IMR-90 (cell line): ENCODE measurements at regions not wholly inside any gene's neighbourhood (a gene's known extent, or its start where the extent isn't known, plus 50 kb on each side); places are given as distances from the start of the nearest gene placed in this dataset.

ENCODE experiments used
- ATAC-seq: fragments of 200-7000 bp; cut with Tn5 transposase; 2 replicates; pipeline ENCODE4 v1.9.1; 2020; ENCODE audit warnings: low read depth, mild to moderate bottlenecking, moderate library complexity
- BruUV-seq: library from RNA; stranded (reverse); fragments of 400-500 nt; replicated peaks from 2 replicates; lab custom pipeline; 2021; lab: Mats Ljungman, UMichigan
- CTCF ChIA-PET: fragments of 300-600 bp; formaldehyde crosslinking; extraction: SDS; loops from one replicate; lab custom pipeline; 2021; ENCODE audit warnings: antibody characterized with exemption; lab: Yijun Ruan, JAX
- POLR2A ChIA-PET: fragments of 300-600 bp; sonication (Branson Sonifier 250); formaldehyde crosslinking; loops from one replicate; lab custom pipeline; 2022; ENCODE audit warnings: antibody characterized with exemption; ENCODE audit not compliant: unreplicated experiment; lab: Charles Lee
- DNase-seq: peaks from one replicate; pipeline ENCODE4 v3.0.0; 2013
- H2AFZ ChIP-seq: replicated peaks from 2 replicates; pipeline ENCODE3; 2013; ENCODE audit warnings: low read length, mild to moderate bottlenecking; ENCODE audit not compliant: poor library complexity
- H2AK5ac ChIP-seq: 2 replicates; pipeline ENCODE4 v1.6.1; 2013; ENCODE audit warnings: low read depth, low read length, inconsistent platforms
- H2AK9ac ChIP-seq: replicated peaks from 2 replicates; pipeline ENCODE3; 2013; ENCODE audit warnings: mild to moderate bottlenecking, low read depth, low read length, moderate library complexity; ENCODE audit not compliant: poor library complexity
- H2BK120ac ChIP-seq: 2 replicates; pipeline ENCODE4 v1.6.1; 2013; ENCODE audit warnings: low read depth, low read length, inconsistent platforms
- H2BK15ac ChIP-seq: 3 replicates; pipeline ENCODE4 v1.6.1; 2013; ENCODE audit warnings: low read depth, low read length, inconsistent platforms
- H2BK20ac ChIP-seq: 2 replicates; pipeline ENCODE4 v1.6.1; 2013; ENCODE audit warnings: low read depth, mild to moderate bottlenecking, inconsistent platforms, low read length, moderate library complexity
- H2BK5ac ChIP-seq: 2 replicates; pipeline ENCODE4 v1.6.1; 2013; ENCODE audit warnings: mild to moderate bottlenecking, low read depth, low read length, inconsistent platforms; ENCODE audit not compliant: poor library complexity, severe bottlenecking
- H3K14ac ChIP-seq: replicated peaks from 2 replicates; pipeline ENCODE4 v1.6.1; 2013; ENCODE audit warnings: low read depth, low read length, inconsistent platforms
- H3K18ac ChIP-seq: 2 replicates; pipeline ENCODE4 v1.6.1; 2013; ENCODE audit warnings: low read depth, low read length, control low read depth
- H3K23ac ChIP-seq: 2 replicates; pipeline ENCODE4 v1.6.1; 2013; ENCODE audit warnings: low read depth, low read length, inconsistent platforms
- H3K27ac ChIP-seq: 2 replicates; pipeline ENCODE4 v1.5.1; 2013; ENCODE audit warnings: mild to moderate bottlenecking, control low read depth, low read length; ENCODE audit not compliant: insufficient read depth
- H3K27me3 ChIP-seq: 2 replicates; pipeline ENCODE4 v1.6.1; 2013; ENCODE audit warnings: low read length; ENCODE audit not compliant: control insufficient read depth, insufficient read depth
- H3K36me3 ChIP-seq: 2 replicates; pipeline ENCODE4 v1.6.1; 2013; ENCODE audit warnings: low read length, mixed read lengths; ENCODE audit not compliant: control insufficient read depth, insufficient read depth
- H3K4ac ChIP-seq: 2 replicates; pipeline ENCODE4 v1.6.1; 2013; ENCODE audit warnings: low read depth, low read length, inconsistent platforms
- H3K4me1 ChIP-seq: 2 replicates; pipeline ENCODE4 v1.6.1; 2013; ENCODE audit warnings: low read length, mixed read lengths; ENCODE audit not compliant: control insufficient read depth, insufficient read depth
- H3K4me2 ChIP-seq: 2 replicates; pipeline ENCODE4 v1.6.1; 2013; ENCODE audit warnings: low read depth, mild to moderate bottlenecking, control low read depth, low read length, moderate library complexity
- H3K4me3 ChIP-seq: 2 replicates; pipeline ENCODE4 v1.5.1; 2013; ENCODE audit warnings: low read depth, mild to moderate bottlenecking, control low read depth, low read length, moderate library complexity; ENCODE audit not compliant: insufficient read depth
- H3K56ac ChIP-seq: 2 replicates; pipeline ENCODE4 v1.6.1; 2013; ENCODE audit warnings: low read length, inconsistent platforms; ENCODE audit not compliant: insufficient read depth; ENCODE audit errors: extremely low read depth
- H3K79me1 ChIP-seq, 2 experiments: 2 replicates each; pipeline ENCODE4 v1.6.1; 2013; ENCODE audit warnings: low read length in 2 of 2, inconsistent platforms in 1 of 2, low read depth in 1 of 2
- H3K9ac ChIP-seq: 2 replicates; pipeline ENCODE4 v1.6.1; 2013; ENCODE audit warnings: low read depth, low read length, control low read depth
- H3K9me1 ChIP-seq: 2 replicates; pipeline ENCODE4 v1.6.1; 2013; ENCODE audit warnings: low read length, inconsistent platforms; ENCODE audit not compliant: insufficient read depth
- H3K9me3 ChIP-seq: 2 replicates; pipeline ENCODE4 v1.6.1; 2013; ENCODE audit warnings: low read length; ENCODE audit not compliant: control insufficient read depth, insufficient read depth
- H4K20me1 ChIP-seq: 2 replicates; pipeline ENCODE4 v1.6.1; 2013; ENCODE audit warnings: low read length, inconsistent platforms; ENCODE audit not compliant: insufficient read depth
- H4K5ac ChIP-seq: 2 replicates; pipeline ENCODE4 v1.6.1; 2013; ENCODE audit warnings: mild to moderate bottlenecking, low read depth, low read length, control low read depth
- H4K8ac ChIP-seq, 2 experiments: 2 replicates each; pipeline ENCODE4 v1.6.1; 2013; ENCODE audit warnings: low read depth in 2 of 2, low read length in 2 of 2, control low read depth in 1 of 2, inconsistent platforms in 1 of 2
- H4K91ac ChIP-seq: 2 replicates; pipeline ENCODE4 v1.6.1; 2013; ENCODE audit warnings: low read depth, low read length, inconsistent platforms; ENCODE audit not compliant: insufficient read depth
- BHLHE40 ChIP-seq: fragments of 150-350 bp; IDR thresholded peaks from 2 replicates; pipeline ENCODE4 v1.6.1; 2016; ENCODE audit warnings: mild to moderate bottlenecking, low read depth, low read length
- CEBPB ChIP-seq: IDR thresholded peaks from 2 replicates; pipeline ENCODE4 v1.6.1; 2012; ENCODE audit warnings: low read depth, low read length, improper control_type of control experiment
- CHD1 ChIP-seq: IDR thresholded peaks from 2 replicates; pipeline ENCODE4 v1.6.1; 2012; ENCODE audit warnings: low read depth, low read length, improper control_type of control experiment
- ELK1 ChIP-seq: fragments of 150-350 bp; IDR thresholded peaks from 2 replicates; pipeline ENCODE4 v1.6.1; 2016; ENCODE audit warnings: low read depth, mild to moderate bottlenecking, low read length, moderate library complexity, borderline replicate concordance
- FOS ChIP-seq: fragments of 150-350 bp; IDR thresholded peaks from 2 replicates; pipeline ENCODE4 v1.6.1; 2016; ENCODE audit warnings: low read depth, low read length
- MAFK ChIP-seq: IDR thresholded peaks from 2 replicates; pipeline ENCODE4 v1.6.1; 2012; ENCODE audit warnings: low read depth, low read length, improper control_type of control experiment
- MAZ ChIP-seq: IDR thresholded peaks from 2 replicates; pipeline ENCODE4 v1.6.1; 2012; ENCODE audit warnings: low read depth, mild to moderate bottlenecking, low read length, improper control_type of control experiment, moderate library complexity, borderline replicate concordance
- MXI1 ChIP-seq: IDR thresholded peaks from 2 replicates; pipeline ENCODE4 v1.6.1; 2012; ENCODE audit warnings: low read depth, mild to moderate bottlenecking, low read length, moderate library complexity, borderline replicate concordance
- NFE2L2 ChIP-seq: fragments of 150-350 bp; IDR thresholded peaks from 2 replicates; pipeline ENCODE4 v1.6.1; 2016; ENCODE audit warnings: low read depth, mild to moderate bottlenecking, low read length
- POLR2A ChIP-seq: IDR thresholded peaks from 2 replicates; pipeline ENCODE4 v1.6.1; 2012; ENCODE audit warnings: mild to moderate bottlenecking, low read depth, low read length
- RAD21 ChIP-seq: IDR thresholded peaks from 2 replicates; pipeline ENCODE4 v1.6.1; 2012; ENCODE audit warnings: low read length, improper control_type of control experiment
- RCOR1 ChIP-seq: IDR thresholded peaks from 2 replicates; pipeline ENCODE4 v1.6.1; 2012; ENCODE audit warnings: mild to moderate bottlenecking, low read length, improper control_type of control experiment; ENCODE audit not compliant: insufficient replicate concordance
- RFX5 ChIP-seq: IDR thresholded peaks from 2 replicates; pipeline ENCODE4 v1.8.0; 2012; ENCODE audit warnings: low read depth, mild to moderate bottlenecking, low read length, moderate library complexity
- SMC3 ChIP-seq: fragments of 150-350 bp; IDR thresholded peaks from 2 replicates; pipeline ENCODE4 v1.6.1; 2016; ENCODE audit warnings: low read depth, mild to moderate bottlenecking, antibody characterized with exemption, low read length, moderate library complexity
- USF2 ChIP-seq: fragments of 150-350 bp; IDR thresholded peaks from 2 replicates; pipeline ENCODE4 v1.6.1; 2017; ENCODE audit warnings: mild to moderate bottlenecking, antibody characterized with exemption, low read length, low read depth
- WGBS, 2 experiments: methylation state at CpG; one replicate each; pipeline versions ENCODE4 v1.1.5 to v1.1.7; 2013; ENCODE audit warnings: missing lambda C conversion rate in 2 of 2; ENCODE audit not compliant: insufficient read length in 1 of 2; ENCODE audit errors: extremely low coverage in 2 of 2; 5-methylcytosine and 5-hydroxymethylcytosine counted together
- dilution Hi-C: fragments of 300-500 bp; cut with HindIII; formaldehyde crosslinking; loops from one replicate; pipeline ENCODE4 v1.14.3; 2018; ENCODE audit warnings: low sequenced_read_pairs; ENCODE audit not compliant: unreplicated experiment
- in situ Hi-C: fragments of 300-500 bp; cut with MboI; formaldehyde crosslinking; loops from 3 replicates; pipeline ENCODE4 v1.14.3; 2019; ENCODE audit warnings: low sequenced_read_pairs, inconsistent platforms, mixed read lengths
- intact Hi-C: fragments of 100-400 bp; cut with micrococcal nuclease; formaldehyde crosslinking; loops from 2 replicates; pipeline ENCODE4 v1.10.0; 2022
- TF ChIP-seq, protein P1 (sequence below): conservative IDR thresholded peaks from 2 replicates; pipeline ENCODE4 v1.5.1; 2012; ENCODE audit warnings: mild to moderate bottlenecking, low read depth, low read length, improper control_type of control experiment

DNA sequence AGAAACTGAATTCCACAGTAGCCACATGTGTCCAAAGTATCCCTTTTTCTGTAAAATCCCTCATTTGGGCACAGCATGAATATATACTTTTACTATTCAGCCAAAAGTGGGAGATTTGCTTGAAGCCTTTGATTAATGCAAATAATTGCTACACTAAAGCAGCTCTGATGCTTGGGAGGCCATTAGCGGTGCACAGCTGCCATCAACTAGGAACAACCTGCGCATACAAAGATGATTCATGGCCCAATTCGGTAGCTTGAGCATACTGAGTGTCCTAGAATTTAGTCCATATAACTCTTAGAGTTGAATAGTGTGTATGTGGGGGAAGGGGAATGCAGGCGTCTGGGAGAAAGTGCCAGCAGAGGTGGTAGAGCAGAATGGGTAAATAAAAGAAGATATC, 277.0 kb upstream of the RMST start:
- Histone ChIP-seq H2AK5ac (no peak overlapping the region), H2BK120ac (no peak overlapping the region), H3K4me1 (no peaks in the 10 kb centered on the region), H2BK20ac (no peak overlapping the region), H3K9me1 (no peaks in the 10 kb centered on the region), H3K27me3 (no peaks in the 10 kb centered on the region), H3K18ac (no peak overlapping the region), H4K20me1 (no peaks in the 10 kb centered on the region), H3K79me1 (no peaks in the 10 kb centered on the region), H3K27ac (no peak overlapping the region), H2BK5ac (no peak overlapping the region), H4K5ac (no peak overlapping the region), H4K91ac (no peak overlapping the region), H3K4me2 (no peak overlapping the region), H2AK9ac (no peak overlapping the region), H3K14ac (no peak overlapping the region), H3K9me3 (peaks cover 6% of the 10 kb centered on the region), H2AFZ (no peak overlapping the region), H3K4me3 (no peak overlapping the region), H3K23ac (no peak overlapping the region), H3K56ac (no peak overlapping the region), H2BK15ac (no peak overlapping the region), H3K36me3 (no peaks in the 10 kb centered on the region), H3K9ac (no peak overlapping the region), H3K4ac (no peak overlapping the region), H4K8ac (no peak overlapping the region)
- no peak for DNase-seq
- intact Hi-C loops (no loop called here), in situ Hi-C loops (no loop called here), dilution Hi-C loops (no loop called here)
- POLR2A ChIA-PET = no interaction called here
- no peak for TF ChIP-seq MAZ
- TF ChIP-seq USF2 = no peak
- TF ChIP-seq BHLHE40 = no peak
- no peak for TF ChIP-seq CHD1
- no peak for TF ChIP-seq CEBPB
- no peak for TF ChIP-seq ELK1
- TF ChIP-seq, protein P1, sequence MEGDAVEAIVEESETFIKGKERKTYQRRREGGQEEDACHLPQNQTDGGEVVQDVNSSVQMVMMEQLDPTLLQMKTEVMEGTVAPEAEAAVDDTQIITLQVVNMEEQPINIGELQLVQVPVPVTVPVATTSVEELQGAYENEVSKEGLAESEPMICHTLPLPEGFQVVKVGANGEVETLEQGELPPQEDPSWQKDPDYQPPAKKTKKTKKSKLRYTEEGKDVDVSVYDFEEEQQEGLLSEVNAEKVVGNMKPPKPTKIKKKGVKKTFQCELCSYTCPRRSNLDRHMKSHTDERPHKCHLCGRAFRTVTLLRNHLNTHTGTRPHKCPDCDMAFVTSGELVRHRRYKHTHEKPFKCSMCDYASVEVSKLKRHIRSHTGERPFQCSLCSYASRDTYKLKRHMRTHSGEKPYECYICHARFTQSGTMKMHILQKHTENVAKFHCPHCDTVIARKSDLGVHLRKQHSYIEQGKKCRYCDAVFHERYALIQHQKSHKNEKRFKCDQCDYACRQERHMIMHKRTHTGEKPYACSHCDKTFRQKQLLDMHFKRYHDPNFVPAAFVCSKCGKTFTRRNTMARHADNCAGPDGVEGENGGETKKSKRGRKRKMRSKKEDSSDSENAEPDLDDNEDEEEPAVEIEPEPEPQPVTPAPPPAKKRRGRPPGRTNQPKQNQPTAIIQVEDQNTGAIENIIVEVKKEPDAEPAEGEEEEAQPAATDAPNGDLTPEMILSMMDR = no peak
- no peak for TF ChIP-seq RAD21
- TF ChIP-seq MXI1 = no peak
- TF ChIP-seq MAFK = no peak
- TF ChIP-seq SMC3 = no peak
- no peak for TF ChIP-seq RFX5
- no peak for TF ChIP-seq POLR2A
- no peak for TF ChIP-seq RCOR1
- TF ChIP-seq FOS = no peak
- no peak for TF ChIP-seq NFE2L2
- no CpG with 5 or more reads among the region's 4 CpGs for WGBS, 2 experiments
- BruUV-seq = no TSS peak
- no peak for ATAC-seq
- CTCF ChIA-PET = interaction anchor here (0.6 kb wide), 1 partner anchor 13 kb away, joined by 3 read pairs; no protein-coding TSS in a partner anchor
